Common myeloid progenitor, CD34-positive (primary cell): ENCODE measurements at regions not wholly inside any gene's neighbourhood (a gene's known extent, or its start where the extent isn't known, plus 50 kb on each side); places are given as distances from the start of the nearest gene placed in this dataset.

Experiments
- CTCF ChIA-PET: fragments of 350-600 bp; sonication (Branson Sonifier 250); formaldehyde crosslinking; loops from one replicate; lab custom pipeline; 2021; ENCODE audit warnings: antibody characterized with exemption; lab: Charles Lee
- POLR2A ChIA-PET: fragments of 350-600 bp; sonication (Branson Sonifier 250); formaldehyde crosslinking; loops from one replicate; lab custom pipeline; 2021; ENCODE audit warnings: antibody characterized with exemption; lab: Charles Lee
- DNase-seq, 3 donors: peaks; one replicate each; pipeline versions ENCODE4 v3.0.0 to v3.0.0-alpha.2; 2013
- H3K27ac ChIP-seq, 2 experiments: 1 replicate in 1 of 2; 2 replicates in 1 of 2; pipeline ENCODE4 v1.7.0; 2013; ENCODE audit warnings: inconsistent platforms in 2 of 2, low read length in 2 of 2, mild to moderate bottlenecking in 2 of 2, low read depth in 1 of 2, moderate library complexity in 1 of 2; ENCODE audit not compliant: severe bottlenecking in 2 of 2, insufficient read depth in 1 of 2, poor library complexity in 1 of 2
- H3K27me3 ChIP-seq, 5 experiments: replicated peaks in 2 of 5; 1 replicate in 3 of 5; 2 replicates in 2 of 5; pipeline versions ENCODE4 v1.6.1 to v1.7.0; 2013; ENCODE audit warnings: low read length in 4 of 5, mild to moderate bottlenecking in 2 of 5, moderate library complexity in 2 of 5, inconsistent platforms in 1 of 5; ENCODE audit not compliant: insufficient read depth in 5 of 5, control insufficient read depth in 4 of 5
- H3K36me3 ChIP-seq, 4 experiments: 1 replicate in 2 of 4; 2 replicates in 2 of 4; pipeline versions ENCODE4 v1.6.1 to v1.7.0; 2013; ENCODE audit warnings: low read length in 3 of 4, control low read depth in 1 of 4, mild to moderate bottlenecking in 1 of 4; ENCODE audit not compliant: control insufficient read depth in 4 of 4, insufficient read depth in 4 of 4
- H3K4me1 ChIP-seq, 4 experiments: 1 replicate in 3 of 4; 2 replicates in 1 of 4; pipeline versions ENCODE4 v1.6.1 to v1.7.1; 2013; ENCODE audit warnings: low read length in 3 of 4, mild to moderate bottlenecking in 3 of 4, control low read depth in 1 of 4, inconsistent platforms in 1 of 4, moderate library complexity in 1 of 4; ENCODE audit not compliant: control insufficient read depth in 4 of 4, insufficient read depth in 4 of 4; ENCODE audit errors: control extremely low read depth in 1 of 4
- H3K4me3 ChIP-seq, 7 experiments: 1 replicate in 4 of 7; 2 replicates in 3 of 7; pipeline versions ENCODE4 v1.5.1 to v1.7.0; 2013; ENCODE audit warnings: mild to moderate bottlenecking in 7 of 7, low read length in 6 of 7, moderate library complexity in 6 of 7, inconsistent platforms in 2 of 7, low read depth in 2 of 7, control low read depth in 1 of 7; ENCODE audit not compliant: insufficient read depth in 4 of 7, control insufficient read depth in 1 of 7; ENCODE audit errors: extremely low read depth in 1 of 7
- H3K9me3 ChIP-seq, 5 experiments: 1 replicate in 4 of 5; 2 replicates in 1 of 5; pipeline versions ENCODE4 v1.6.1 to v1.7.1; 2013; ENCODE audit warnings: low read length in 4 of 5, mild to moderate bottlenecking in 2 of 5, inconsistent platforms in 1 of 5, low read depth in 1 of 5, moderate library complexity in 1 of 5; ENCODE audit not compliant: control insufficient read depth in 4 of 5, insufficient read depth in 2 of 5; ENCODE audit errors: control extremely low read depth in 1 of 5
- whole genome bisulfite sequencing: methylation state at CpG from one replicate; pipeline ENCODE4 v1.1.5; 2013; ENCODE audit not compliant: insufficient coverage; 5-methylcytosine and 5-hydroxymethylcytosine counted together

DNA sequence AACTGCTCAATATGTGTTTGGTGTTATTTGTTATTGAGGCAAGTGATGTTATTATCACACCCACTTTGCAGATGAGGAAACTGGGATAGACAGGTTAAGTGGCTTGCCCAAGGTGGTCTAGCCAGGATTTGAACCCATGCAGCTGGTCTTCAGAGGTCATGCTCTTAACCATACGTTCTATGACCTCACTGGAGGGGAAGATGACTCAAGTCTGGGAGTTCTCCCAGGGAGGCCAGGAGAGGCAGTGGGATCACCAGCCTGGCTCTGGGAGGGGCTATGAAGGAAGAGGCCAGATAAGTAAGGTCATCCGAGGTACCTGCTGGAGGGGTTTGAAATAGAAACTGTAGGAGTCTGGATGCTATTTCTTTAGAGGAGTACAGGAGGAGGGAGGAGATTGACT, 95.3 kb downstream of the NAV1 start:
- peaks cover 0 to 41% (median 4%) of the 10 kb centered on the region in 4 experiments for H3K36me3 ChIP-seq

GRCh38 chr1:201636097-201636496, 97.2 kb downstream of the NAV1 start:
- Histone ChIP-seq H3K4me1 (no peaks in the 10 kb centered on the region), H3K36me3 (peaks cover 0 to 29% (median 3%) of the 10 kb centered on the region in 4 experiments), H3K9me3 (no peaks in the 10 kb centered on the region), H3K4me3 (no peak overlapping the region), H3K27me3 (no peaks in the 10 kb centered on the region), H3K27ac (no peak overlapping the region)
- POLR2A ChIA-PET, result no interaction called here
- WGBS, result no CpG with 5 or more reads among the region's 2 CpGs
- CTCF ChIA-PET, result interaction anchor here (1.8 kb wide), 1 partner anchor 105 kb away, joined by 7 read pairs; no protein-coding TSS in a partner anchor
- DNase-seq, result no peak

More for the DNA sequence above, 95.3 kb downstream of the NAV1 start:
- no peaks in the 10 kb centered on the region for H3K4me1 ChIP-seq
- ChIA-PET POLR2A (no interaction called here), CTCF (no interaction called here)
- no peak overlapping the region for H3K4me3 ChIP-seq
- no peaks in the 10 kb centered on the region for H3K27me3 ChIP-seq
- H3K9me3 ChIP-seq, result no peaks in the 10 kb centered on the region
- no peak overlapping the region for H3K27ac ChIP-seq
- WGBS, result 95% methylated on average over 2 of the region's 2 CpGs
- DNase-seq, result no peak

- Histone ChIP-seq H3K27me3 (no peaks in the 10 kb centered on the region), H3K4me1 (no peaks in the 10 kb centered on the region), H3K27ac (no peak overlapping the region), H3K4me3 (no peak overlapping the region), H3K36me3 (peaks cover 0 to 25% (median 3%) of the 10 kb centered on the region in 4 experiments), H3K9me3 (no peaks in the 10 kb centered on the region)
- DNase-seq, result no peak
- ChIA-PET POLR2A (no interaction called here), CTCF (interaction anchor here (0.6 to 1.8 kb wide), 3 partner anchors 15 to 105 kb away, joined by 3 to 7 read pairs (median 3); no protein-coding TSS in a partner anchor)
- WGBS, result 100% methylated on average over 1 of the region's 3 CpGs
Observed at GRCh38 chr1:201636510-201636971, 97.6 kb downstream of the NAV1 start.

GRCh38 chr1:201637282-201638079, 98.6 kb downstream of the NAV1 start:
- peaks cover 0 to 24% (median 3%) of the 10 kb centered on the region in 4 experiments for H3K36me3 ChIP-seq
- no peaks in the 10 kb centered on the region for H3K27me3 ChIP-seq
- H3K9me3 ChIP-seq, result no peaks in the 10 kb centered on the region
- H3K4me1 ChIP-seq, result no peaks in the 10 kb centered on the region
- POLR2A ChIA-PET, result no interaction called here
- no peak for DNase-seq
- 93% methylated on average over 3 of the region's 4 CpGs for WGBS
- H3K4me3 ChIP-seq, result no peak overlapping the region
- no peak overlapping the region for H3K27ac ChIP-seq
- CTCF ChIA-PET, result interaction anchor here (0.6 to 1.0 kb wide), 2 partner anchors 14 to 29 kb away, joined by 3 read pairs; no protein-coding TSS in a partner anchor

DNA sequence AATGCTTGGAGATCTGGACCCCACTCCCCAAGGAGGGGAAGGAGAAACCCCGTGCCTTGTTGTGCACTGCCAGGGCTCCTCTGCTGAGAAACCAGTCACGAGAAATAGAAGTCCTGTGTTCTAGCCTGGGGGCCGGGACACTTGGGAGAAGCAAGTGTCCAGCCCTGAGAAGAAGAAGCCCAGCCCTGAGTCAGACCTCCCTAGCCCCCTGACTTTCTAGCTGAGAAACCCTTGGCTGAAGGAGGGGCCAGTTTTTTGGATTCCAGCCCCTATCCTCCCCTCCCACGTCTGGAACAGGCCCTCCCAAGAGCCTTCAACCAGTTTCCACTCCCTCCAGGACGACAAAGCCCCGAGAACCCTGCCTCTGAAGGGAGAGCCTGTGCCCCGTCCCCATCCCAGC, 100.5 kb downstream of the NAV1 start:
- no peak for DNase-seq
- ChIA-PET POLR2A (no interaction called here), CTCF (no interaction called here)
- Histone ChIP-seq H3K4me3 (no peak overlapping the region), H3K36me3 (peaks cover 0 to 14% (median 0%) of the 10 kb centered on the region in 4 experiments), H3K9me3 (no peaks in the 10 kb centered on the region), H3K4me1 (no peaks in the 10 kb centered on the region), H3K27me3 (no peaks in the 10 kb centered on the region), H3K27ac (no peak overlapping the region)
- WGBS, result 97% methylated on average over 5 of the region's 7 CpGs

DNA sequence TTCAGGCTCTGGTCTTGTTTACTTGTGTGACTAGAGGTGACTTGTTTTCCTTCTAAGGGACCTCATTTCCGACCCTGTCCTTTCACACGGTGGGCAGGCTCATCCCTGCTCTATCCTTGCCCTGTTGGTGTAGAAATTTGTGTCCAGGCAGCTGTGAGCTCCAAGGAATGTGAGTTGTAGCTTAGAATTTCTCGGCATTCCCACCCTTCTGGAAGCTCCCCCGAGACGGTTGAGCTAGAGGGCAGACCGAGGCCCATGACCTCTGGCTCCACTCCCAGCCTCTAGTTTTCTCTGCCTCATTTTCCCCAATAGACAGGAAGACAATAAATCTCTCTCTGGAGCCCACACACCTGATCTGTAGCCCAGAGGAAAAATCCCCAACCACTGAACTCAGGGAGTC, 100.9 kb downstream of the NAV1 start:
- Histone ChIP-seq H3K36me3 (peaks cover 0 to 14% (median 0%) of the 10 kb centered on the region in 4 experiments), H3K27ac (no peak overlapping the region), H3K9me3 (no peaks in the 10 kb centered on the region), H3K27me3 (no peaks in the 10 kb centered on the region), H3K4me1 (no peaks in the 10 kb centered on the region), H3K4me3 (no peak overlapping the region)
- DNase-seq, result no peak
- 100% methylated on average over 6 of the region's 6 CpGs for WGBS
- ChIA-PET POLR2A (no interaction called here), CTCF (no interaction called here)

DNA sequence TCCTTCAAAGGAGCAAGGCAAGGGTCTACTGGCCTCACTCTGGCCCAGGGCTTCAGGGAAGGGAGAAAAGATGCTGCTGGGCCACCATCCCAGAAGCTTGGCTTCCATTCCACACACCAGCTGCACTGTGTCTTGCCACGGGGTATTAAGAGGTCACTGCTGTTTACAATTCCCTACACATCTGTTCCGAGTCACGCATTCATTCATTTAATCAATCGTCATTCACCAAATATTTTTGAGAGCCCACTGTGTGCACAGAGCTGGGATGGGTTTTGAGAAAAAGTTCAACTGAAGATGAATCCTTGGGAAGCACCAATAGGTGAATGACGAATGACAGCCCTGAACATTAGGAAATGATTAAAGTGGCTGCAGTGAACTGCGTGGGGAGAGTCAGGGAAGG, 101.7 kb downstream of the NAV1 start:
- no peaks in the 10 kb centered on the region for H3K4me1 ChIP-seq
- no peak overlapping the region for H3K27ac ChIP-seq
- DNase-seq, result no peak
- POLR2A ChIA-PET, result no interaction called here
- H3K36me3 ChIP-seq, result peaks cover 0 to 12% (median 0%) of the 10 kb centered on the region in 4 experiments
- CTCF ChIA-PET, result interaction anchor here (1.4 kb wide), 1 partner anchor 64 kb away, joined by 4 read pairs; no protein-coding TSS in a partner anchor
- H3K4me3 ChIP-seq, result no peak overlapping the region
- 100% methylated on average over 1 of the region's 6 CpGs for WGBS
- no peaks in the 10 kb centered on the region for H3K27me3 ChIP-seq
- H3K9me3 ChIP-seq, result no peaks in the 10 kb centered on the region
